Heart left ventricle (tissue), 13 donors: ENCODE measurements at regions not wholly inside any gene's neighbourhood (a gene's known extent, or its start where the extent isn't known, plus 50 kb on each side); places are given as distances from the start of the nearest gene placed in this dataset.

ENCODE experiments used
- POLR2A ChIP-seq, 2 donors: fragments of 450-650 bp; IDR thresholded peaks; one replicate each; pipeline ENCODE4 v1.6.1; 2017; ENCODE audit warnings: antibody characterized with exemption in 2 of 2, mild to moderate bottlenecking in 2 of 2, moderate library complexity in 2 of 2
- TF ChIP-seq, protein P1 (sequence below), 12 donors: fragments of 200-600 bp; sonication (generic) in 4 of 12; IDR thresholded peaks; one replicate each; pipeline versions ENCODE4 v1.5.0 to v1.8.0; 2018 to 2022; ENCODE audit warnings: antibody characterized with exemption in 12 of 12, mild to moderate bottlenecking in 5 of 12
- donor health status: ischemic (EF 13 %, LVEDD 7.1; RV severe dilation, severe dysfunction).
- donor health status: DM: no; HTN: yes; CAD: no.
- donor health status: DM: no; HTN: no; CAD: no.
- donor health status: ischemic (EF 25% LVEDD 6.9; RV normal size, moderate dysfunction).
- donor health status: ischemic (EF 25% LVEDD 5.7; RV mildly dilated, moderate dysfunction).
- donor health status: ischemic (EF 35%, LVEDD 5.7; RV mildly dilated, moderate dysfunction).
- donor health status: nonischemic (EF 11% LVEDD 7.7; RV severe dilation, severe dysfunction).
- donor health status: DM: yes; HTN: yes; CAD: no.
- donor health status: PGD.
- donor health status: ischemic (EF 29% LVEDD 5.4; RV normal size, mild dysfunction).
- donor health status: nonischemic (EF 23%, LVEDD 6.1; RV moderate dilation, normal function).

DNA sequence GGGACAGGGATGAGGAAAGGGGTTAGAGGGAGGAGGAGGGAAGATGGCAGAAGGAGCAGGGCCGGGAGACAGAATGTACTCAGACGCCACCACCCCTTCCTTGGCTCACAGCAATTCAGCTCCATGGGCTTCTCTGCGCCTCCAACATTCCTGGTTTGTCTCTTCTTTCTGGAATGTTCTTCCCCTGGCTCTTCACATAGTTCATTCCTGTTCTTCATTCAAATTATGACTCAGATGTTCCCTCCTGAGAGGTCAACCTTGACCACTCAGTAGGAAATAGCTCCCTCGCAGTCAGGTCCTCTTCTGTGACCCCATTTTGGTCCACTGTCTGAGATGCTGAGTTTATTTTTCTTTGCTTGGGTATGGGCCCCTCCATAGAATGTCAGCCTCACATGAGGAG lies 203.2 kb downstream of the C1orf94 start:
- no peak for TF ChIP-seq POLR2A (IDR thresholded peaks at IDR 0.05)
- TF ChIP-seq, protein P1, sequence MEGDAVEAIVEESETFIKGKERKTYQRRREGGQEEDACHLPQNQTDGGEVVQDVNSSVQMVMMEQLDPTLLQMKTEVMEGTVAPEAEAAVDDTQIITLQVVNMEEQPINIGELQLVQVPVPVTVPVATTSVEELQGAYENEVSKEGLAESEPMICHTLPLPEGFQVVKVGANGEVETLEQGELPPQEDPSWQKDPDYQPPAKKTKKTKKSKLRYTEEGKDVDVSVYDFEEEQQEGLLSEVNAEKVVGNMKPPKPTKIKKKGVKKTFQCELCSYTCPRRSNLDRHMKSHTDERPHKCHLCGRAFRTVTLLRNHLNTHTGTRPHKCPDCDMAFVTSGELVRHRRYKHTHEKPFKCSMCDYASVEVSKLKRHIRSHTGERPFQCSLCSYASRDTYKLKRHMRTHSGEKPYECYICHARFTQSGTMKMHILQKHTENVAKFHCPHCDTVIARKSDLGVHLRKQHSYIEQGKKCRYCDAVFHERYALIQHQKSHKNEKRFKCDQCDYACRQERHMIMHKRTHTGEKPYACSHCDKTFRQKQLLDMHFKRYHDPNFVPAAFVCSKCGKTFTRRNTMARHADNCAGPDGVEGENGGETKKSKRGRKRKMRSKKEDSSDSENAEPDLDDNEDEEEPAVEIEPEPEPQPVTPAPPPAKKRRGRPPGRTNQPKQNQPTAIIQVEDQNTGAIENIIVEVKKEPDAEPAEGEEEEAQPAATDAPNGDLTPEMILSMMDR (IDR thresholded peaks at IDR 0.05), result no peak
